ENCODE measurements at regions not wholly inside any gene's neighbourhood (a gene's known extent, or its start where the extent isn't known, plus 50 kb on each side); places are given as distances from the start of the nearest gene placed in this dataset.

DNA sequence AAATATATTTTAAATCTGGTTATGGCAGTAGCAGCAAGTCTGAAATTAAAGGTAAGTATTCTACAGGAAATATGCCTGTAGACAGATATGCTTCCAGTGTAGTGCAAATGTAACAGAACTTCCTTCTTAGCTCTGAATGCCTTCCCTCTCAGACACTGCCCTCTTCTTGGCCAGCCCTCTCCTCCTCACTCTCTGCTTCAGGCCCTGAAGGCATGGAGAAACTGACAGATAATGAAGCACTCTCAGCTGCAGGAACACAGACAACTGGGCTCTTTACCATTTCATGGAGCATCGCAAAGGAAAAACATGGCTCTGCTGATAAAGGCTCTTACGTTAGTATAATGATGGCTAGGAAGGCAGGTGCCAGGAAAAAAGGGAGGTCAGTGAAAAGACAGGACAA is 431.5 kb upstream of the RASGEF1B start:
- H3K9me3 Mint-ChIP-seq (ENCODE audit: insufficient read depth) = no peaks in the 10 kb centered on the region

GRCh38 chr4:81898862-81899504 is 427.3 kb upstream of the RASGEF1B start:
- Mint-ChIP-seq H3K4me1 (no peaks in the 10 kb centered on the region), H3K27ac (no peak overlapping the region), H3K4me3 (no peak overlapping the region), H3K9me3 (ENCODE audit: insufficient read depth) (no peaks in the 10 kb centered on the region), H3K27me3 (peaks cover 14% of the 10 kb centered on the region)
- TF ChIP-seq EZH2 (IDR thresholded peaks at IDR 0.05; ENCODE audit: borderline replicate concordance, insufficient read depth, low read depth, low read length, poor library complexity, severe bottlenecking) = no peak
- TF ChIP-seq, protein P1, sequence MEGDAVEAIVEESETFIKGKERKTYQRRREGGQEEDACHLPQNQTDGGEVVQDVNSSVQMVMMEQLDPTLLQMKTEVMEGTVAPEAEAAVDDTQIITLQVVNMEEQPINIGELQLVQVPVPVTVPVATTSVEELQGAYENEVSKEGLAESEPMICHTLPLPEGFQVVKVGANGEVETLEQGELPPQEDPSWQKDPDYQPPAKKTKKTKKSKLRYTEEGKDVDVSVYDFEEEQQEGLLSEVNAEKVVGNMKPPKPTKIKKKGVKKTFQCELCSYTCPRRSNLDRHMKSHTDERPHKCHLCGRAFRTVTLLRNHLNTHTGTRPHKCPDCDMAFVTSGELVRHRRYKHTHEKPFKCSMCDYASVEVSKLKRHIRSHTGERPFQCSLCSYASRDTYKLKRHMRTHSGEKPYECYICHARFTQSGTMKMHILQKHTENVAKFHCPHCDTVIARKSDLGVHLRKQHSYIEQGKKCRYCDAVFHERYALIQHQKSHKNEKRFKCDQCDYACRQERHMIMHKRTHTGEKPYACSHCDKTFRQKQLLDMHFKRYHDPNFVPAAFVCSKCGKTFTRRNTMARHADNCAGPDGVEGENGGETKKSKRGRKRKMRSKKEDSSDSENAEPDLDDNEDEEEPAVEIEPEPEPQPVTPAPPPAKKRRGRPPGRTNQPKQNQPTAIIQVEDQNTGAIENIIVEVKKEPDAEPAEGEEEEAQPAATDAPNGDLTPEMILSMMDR (IDR thresholded peaks at IDR 0.05) = no peak
- ChIA-PET POLR2A (no interaction called here), CTCF (no interaction called here)
- no peaks in the 10 kb centered on the region for H3K9me3 ChIP-seq (ENCODE audit: control extremely low read depth in 1 of 3, control insufficient read depth in 2 of 3, insufficient read depth in 1 of 3, low read length in 2 of 3)
- no peaks in the 10 kb centered on the region for H3K4me1 ChIP-seq (ENCODE audit: control insufficient read depth in 2 of 2, insufficient read depth in 2 of 2, low read length in 2 of 2)
- no peak overlapping the region for H3K4me2 ChIP-seq (replicated peaks; ENCODE audit: low read depth, low read length, poor library complexity, severe bottlenecking)
- intact Hi-C loops (cut with micrococcal nuclease) = no loop called here
- no peak overlapping the region for H2AFZ ChIP-seq (ENCODE audit: insufficient read depth, low read depth, low read length, poor library complexity, severe bottlenecking)
- no peaks in the 10 kb centered on the region for H4K20me1 ChIP-seq (ENCODE audit: control insufficient read depth, insufficient read depth, low read length, poor library complexity, severe bottlenecking)
- H3K27me3 ChIP-seq (replicated peaks in 1 of 4; ENCODE audit: control extremely low read depth in 1 of 4, control insufficient read depth in 3 of 4, insufficient read depth in 4 of 4, low read length in 3 of 4) = no peaks in the 10 kb centered on the region
- no peaks in the 10 kb centered on the region for H3K79me2 ChIP-seq (ENCODE audit: control insufficient read depth, insufficient read depth, low read length)
- no peak overlapping the region for H3K4me3 ChIP-seq (ENCODE audit: control extremely low read depth in 1 of 5, extremely low read depth in 1 of 5, insufficient read depth in 1 of 5, low read depth in 2 of 5, low read length in 4 of 5)
- no peak overlapping the region for H3K27ac ChIP-seq (ENCODE audit: low read length in 2 of 2)
- ATAC-seq (ENCODE audit: low read depth) = no peak
- H3K36me3 ChIP-seq (replicated peaks in 1 of 2; ENCODE audit: control extremely low read depth in 1 of 2, control insufficient read depth in 1 of 2, extremely low read depth in 1 of 2, insufficient read depth in 2 of 2, low read length in 1 of 2) = no peaks in the 10 kb centered on the region
- WGBS (ENCODE audit: insufficient coverage) = 95% methylated on average over 3 of the region's 4 CpGs
- DNase-seq = no peak
- H3K9ac ChIP-seq (ENCODE audit: low read length) = no peak overlapping the region

More for the DNA sequence above, 431.5 kb upstream of the RASGEF1B start:
- Mint-ChIP-seq H3K4me1 (no peaks in the 10 kb centered on the region), H3K27ac (no peak overlapping the region), H3K4me3 (no peak overlapping the region), H3K27me3 (peaks cover 14% of the 10 kb centered on the region)
- POLR2A ChIA-PET = no interaction called here
- H3K4me2 ChIP-seq (replicated peaks; ENCODE audit: low read depth, low read length, poor library complexity, severe bottlenecking) = no peak overlapping the region
- no peak overlapping the region for H3K9ac ChIP-seq (ENCODE audit: low read length)
- no peak overlapping the region for H3K27ac ChIP-seq (ENCODE audit: low read length in 2 of 2)
- H3K4me3 ChIP-seq (ENCODE audit: control extremely low read depth in 1 of 5, extremely low read depth in 1 of 5, insufficient read depth in 1 of 5, low read depth in 2 of 5, low read length in 4 of 5) = no peak overlapping the region
- H3K4me1 ChIP-seq (ENCODE audit: control insufficient read depth in 2 of 2, insufficient read depth in 2 of 2, low read length in 2 of 2) = no peaks in the 10 kb centered on the region
- no peaks in the 10 kb centered on the region for H3K79me2 ChIP-seq (ENCODE audit: control insufficient read depth, insufficient read depth, low read length)
- no peak for ATAC-seq (ENCODE audit: low read depth)
- TF ChIP-seq, protein P1 (IDR thresholded peaks at IDR 0.05) = no peak
- H4K20me1 ChIP-seq (ENCODE audit: control insufficient read depth, insufficient read depth, low read length, poor library complexity, severe bottlenecking) = no peaks in the 10 kb centered on the region
- no peaks in the 10 kb centered on the region for H3K9me3 ChIP-seq (ENCODE audit: control extremely low read depth in 1 of 3, control insufficient read depth in 2 of 3, insufficient read depth in 1 of 3, low read length in 2 of 3)
- 100% methylated on average over 2 of the region's 2 CpGs for WGBS (ENCODE audit: insufficient coverage)
- no peaks in the 10 kb centered on the region for H3K36me3 ChIP-seq (replicated peaks in 1 of 2; ENCODE audit: control extremely low read depth in 1 of 2, control insufficient read depth in 1 of 2, extremely low read depth in 1 of 2, insufficient read depth in 2 of 2, low read length in 1 of 2)
- H2AFZ ChIP-seq (ENCODE audit: insufficient read depth, low read depth, low read length, poor library complexity, severe bottlenecking) = no peak overlapping the region
- CTCF ChIA-PET = interaction anchor here (2.0 kb wide), 1 partner anchor 17 kb away, joined by 5 read pairs; no protein-coding TSS in a partner anchor
- DNase-seq = no peak
- intact Hi-C loops (cut with micrococcal nuclease) = no loop called here
- no peaks in the 10 kb centered on the region for H3K27me3 ChIP-seq (replicated peaks in 1 of 4; ENCODE audit: control extremely low read depth in 1 of 4, control insufficient read depth in 3 of 4, insufficient read depth in 4 of 4, low read length in 3 of 4)
